Immature natural killer cell (primary cell): ENCODE measurements at regions not wholly inside any gene's neighbourhood (a gene's known extent, or its start where the extent isn't known, plus 50 kb on each side); places are given as distances from the start of the nearest gene placed in this dataset.
"Not testable (repeated sequence)": the region's sequence is repeated elsewhere in the genome, so short reads cannot be mapped to it uniquely, and the experiment has no call there.

Experiments used
- DNase-seq, 3 donors: peaks; one replicate each; pipeline ENCODE4 v3.0.0; 2022; ENCODE audit warnings: mixed read lengths in 1 of 3
- H3K27ac Mint-ChIP-seq, 6 donors: one replicate each; pipeline ENCODE4 v1.8.0; 2020; ENCODE audit warnings: mixed read lengths in 6 of 6, mild to moderate bottlenecking in 5 of 6, inconsistent platforms in 4 of 6, moderate library complexity in 3 of 6
- H3K27me3 Mint-ChIP-seq, 3 donors: one replicate each; pipeline ENCODE4 v1.8.0; 2020 to 2021; ENCODE audit warnings: low read depth in 3 of 3, mild to moderate bottlenecking in 3 of 3, mixed read lengths in 3 of 3, moderate library complexity in 3 of 3, inconsistent platforms in 1 of 3
- H3K36me3 Mint-ChIP-seq, 3 donors: one replicate each; pipeline ENCODE4 v1.8.0; 2020; ENCODE audit warnings: mixed read lengths in 3 of 3, inconsistent platforms in 2 of 3, mild to moderate bottlenecking in 2 of 3
- H3K4me1 Mint-ChIP-seq, 2 donors: one replicate each; pipeline ENCODE4 v1.8.0; 2020; ENCODE audit warnings: inconsistent platforms in 2 of 2, mild to moderate bottlenecking in 2 of 2, mixed read lengths in 2 of 2, moderate library complexity in 1 of 2
- H3K4me3 Mint-ChIP-seq, 5 donors: one replicate each; pipeline ENCODE4 v1.8.0; 2020; ENCODE audit warnings: mild to moderate bottlenecking in 5 of 5, mixed read lengths in 5 of 5, inconsistent platforms in 3 of 5, moderate library complexity in 3 of 5
- H3K9me3 Mint-ChIP-seq, 6 donors: one replicate each; pipeline ENCODE4 v1.8.0; 2020; ENCODE audit warnings: mild to moderate bottlenecking in 6 of 6, mixed read lengths in 6 of 6, inconsistent platforms in 4 of 6, moderate library complexity in 3 of 6

GRCh38 chr12:30578426-30578825 lies 117.2 kb downstream of the IPO8 start:
- no peak for DNase-seq
- H3K27ac Mint-ChIP-seq, result no peak overlapping the region
- no peaks in the 10 kb centered on the region for H3K36me3 Mint-ChIP-seq
- peaks cover 0 to 2% (median 0%) of the 10 kb centered on the region in 6 donors for H3K9me3 Mint-ChIP-seq
- H3K4me3 Mint-ChIP-seq, result no peak overlapping the region
- H3K27me3 Mint-ChIP-seq, result peaks cover 0 to 2% (median 2%) of the 10 kb centered on the region in 3 donors
- H3K4me1 Mint-ChIP-seq, result no peaks in the 10 kb centered on the region

GRCh38 chr12:30573145-30573544 lies 122.5 kb downstream of the IPO8 start:
- H3K4me1 Mint-ChIP-seq, result no peaks in the 10 kb centered on the region
- no peak overlapping the region for H3K27ac Mint-ChIP-seq
- no peaks in the 10 kb centered on the region for H3K36me3 Mint-ChIP-seq
- H3K27me3 Mint-ChIP-seq, result peaks cover 2% of the 10 kb centered on the region in 3 donors
- no peak for DNase-seq
- no peaks in the 10 kb centered on the region for H3K9me3 Mint-ChIP-seq
- no peak overlapping the region for H3K4me3 Mint-ChIP-seq

- no peak for DNase-seq
- Mint-ChIP-seq H3K36me3 (no peaks in the 10 kb centered on the region), H3K27ac (no peak overlapping the region), H3K9me3 (peaks cover 0 to 8% (median 0%) of the 10 kb centered on the region in 6 donors), H3K27me3 (peaks cover 0 to 7% (median 4%) of the 10 kb centered on the region in 3 donors), H3K4me3 (no peak overlapping the region), H3K4me1 (no peaks in the 10 kb centered on the region)
Measured at GRCh38 chr12:30570211-30570890, 125.3 kb downstream of the IPO8 start.

GRCh38 chr12:30569426-30569825 lies 126.2 kb downstream of the IPO8 start:
- Mint-ChIP-seq H3K36me3 (no peaks in the 10 kb centered on the region), H3K27ac (no peak overlapping the region), H3K9me3 (peaks cover 0 to 10% (median 0%) of the 10 kb centered on the region in 6 donors), H3K27me3 (peaks cover 0 to 7% (median 4%) of the 10 kb centered on the region in 3 donors), H3K4me3 (no peak overlapping the region), H3K4me1 (no peaks in the 10 kb centered on the region)
- DNase-seq, result no peak

- no peak for DNase-seq
- H3K9me3 Mint-ChIP-seq, result peaks cover 0 to 10% (median 0%) of the 10 kb centered on the region in 6 donors
- no peak overlapping the region for H3K27ac Mint-ChIP-seq
- no peak overlapping the region for H3K4me3 Mint-ChIP-seq
- H3K4me1 Mint-ChIP-seq, result no peaks in the 10 kb centered on the region
- H3K36me3 Mint-ChIP-seq, result no peaks in the 10 kb centered on the region
- H3K27me3 Mint-ChIP-seq, result peaks cover 0 to 7% (median 4%) of the 10 kb centered on the region in 3 donors
Measured at GRCh38 chr12:30568453-30568852, 127.2 kb downstream of the IPO8 start.

GRCh38 chr12:30567082-30567481 lies 128.6 kb downstream of the IPO8 start:
- Mint-ChIP-seq H3K4me1 (no peaks in the 10 kb centered on the region), H3K27me3 (peaks cover 0 to 5% (median 2%) of the 10 kb centered on the region in 3 donors), H3K27ac (no peak overlapping the region), H3K9me3 (peaks cover 0 to 10% (median 0%) of the 10 kb centered on the region in 6 donors), H3K4me3 (no peak overlapping the region), H3K36me3 (no peaks in the 10 kb centered on the region)
- DNase-seq, result no peak

- no peaks in the 10 kb centered on the region for H3K4me1 Mint-ChIP-seq
- no peak overlapping the region for H3K27ac Mint-ChIP-seq
- H3K36me3 Mint-ChIP-seq, result no peaks in the 10 kb centered on the region
- no peak overlapping the region for H3K4me3 Mint-ChIP-seq
- H3K9me3 Mint-ChIP-seq, result peaks cover 0 to 19% (median 5%) of the 10 kb centered on the region in 6 donors
- no peak for DNase-seq
- H3K27me3 Mint-ChIP-seq, result peaks cover 0 to 7% (median 2%) of the 10 kb centered on the region in 3 donors
Measured at GRCh38 chr12:30564394-30564793, 131.3 kb downstream of the IPO8 start.

- Mint-ChIP-seq H3K27ac (no peak overlapping the region), H3K4me1 (no peaks in the 10 kb centered on the region), H3K27me3 (peaks cover 0 to 8% (median 0%) of the 10 kb centered on the region in 3 donors), H3K9me3 (peaks cover 0 to 5% (median 0%) of the 10 kb centered on the region in 6 donors), H3K36me3 (no peaks in the 10 kb centered on the region), H3K4me3 (no peak overlapping the region)
- DNase-seq, result no peak
Measured at GRCh38 chr12:30548203-30548602, 147.5 kb downstream of the IPO8 start.

- DNase-seq, result no peak
- no peak overlapping the region for H3K4me3 Mint-ChIP-seq
- no peaks in the 10 kb centered on the region for H3K4me1 Mint-ChIP-seq
- H3K9me3 Mint-ChIP-seq, result peaks cover 1 to 11% (median 3%) of the 10 kb centered on the region in 6 donors
- H3K27me3 Mint-ChIP-seq, result peaks cover 0 to 8% (median 2%) of the 10 kb centered on the region in 3 donors
- H3K27ac Mint-ChIP-seq, result no peak overlapping the region
- no peaks in the 10 kb centered on the region for H3K36me3 Mint-ChIP-seq
Measured at GRCh38 chr12:30546121-30546520, 149.5 kb downstream of the IPO8 start.

GRCh38 chr12:30544704-30545103 lies 151.0 kb downstream of the IPO8 start:
- H3K36me3 Mint-ChIP-seq, H3K4me3 Mint-ChIP-seq, H3K4me1 Mint-ChIP-seq, DNase-seq, H3K27me3 Mint-ChIP-seq, H3K27ac Mint-ChIP-seq: not testable (repeated sequence)
- peaks cover 1 to 17% (median 6%) of the 10 kb centered on the region in 6 donors for H3K9me3 Mint-ChIP-seq

- Mint-ChIP-seq H3K4me1 (no peaks in the 10 kb centered on the region), H3K27me3 (peaks cover 0 to 4% (median 2%) of the 10 kb centered on the region in 3 donors), H3K36me3 (no peaks in the 10 kb centered on the region), H3K9me3 (peaks cover under 1 to 14% (median 4%) of the 10 kb centered on the region in 6 donors), H3K27ac (no peak overlapping the region), H3K4me3 (no peak overlapping the region)
- no peak for DNase-seq
Measured at GRCh38 chr12:30537228-30537627, 158.4 kb downstream of the IPO8 start.

- H3K27ac Mint-ChIP-seq, result no peak overlapping the region
- no peaks in the 10 kb centered on the region for H3K36me3 Mint-ChIP-seq
- DNase-seq, result no peak
- H3K27me3 Mint-ChIP-seq, result peaks cover 0 to 2% (median 2%) of the 10 kb centered on the region in 3 donors
- H3K9me3 Mint-ChIP-seq, result no peaks in the 10 kb centered on the region
- no peaks in the 10 kb centered on the region for H3K4me1 Mint-ChIP-seq
- H3K4me3 Mint-ChIP-seq, result no peak overlapping the region
Measured at GRCh38 chr12:30533558-30534265, 162.0 kb downstream of the IPO8 start.

- no peaks in the 10 kb centered on the region for H3K9me3 Mint-ChIP-seq
Measured at GRCh38 chr12:30531731-30532678, 163.7 kb downstream of the IPO8 start.

More at GRCh38 chr12:30531731-30532678, 163.7 kb downstream of the IPO8 start:
- no peaks in the 10 kb centered on the region for H3K4me1 Mint-ChIP-seq
- no peak for DNase-seq
- no peaks in the 10 kb centered on the region for H3K36me3 Mint-ChIP-seq
- H3K27me3 Mint-ChIP-seq, result peaks cover 0 to 2% (median 2%) of the 10 kb centered on the region in 3 donors
- H3K4me3 Mint-ChIP-seq, result no peak overlapping the region
- no peak overlapping the region for H3K27ac Mint-ChIP-seq
